ENCODE measurements at regions not wholly inside any gene's neighbourhood (a gene's known extent, or its start where the extent isn't known, plus 50 kb on each side); places are given as distances from the start of the nearest gene placed in this dataset.

DNA sequence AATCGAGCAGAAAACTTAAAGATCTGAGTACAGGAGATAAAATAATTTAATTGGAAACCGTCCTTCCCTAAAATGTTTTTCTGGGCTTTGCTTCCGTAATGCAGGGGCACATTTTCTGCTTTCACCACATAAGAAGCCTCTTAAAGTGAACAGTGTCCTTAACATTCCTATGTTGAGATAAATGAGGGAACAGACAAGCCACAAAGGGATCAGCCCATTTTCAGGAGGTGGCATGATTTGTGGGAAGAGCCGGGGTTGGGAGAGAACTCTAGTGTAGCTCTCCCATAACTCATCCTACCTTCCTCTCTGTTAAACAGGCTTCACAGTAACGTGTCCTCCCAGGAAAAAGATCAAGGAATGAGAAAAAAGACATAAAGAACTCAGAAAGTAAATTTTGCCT lies 56.9 kb upstream of the ACVR1C start:
- Histone ChIP-seq H3K27ac (no peak overlapping the region), H3K9me3 (ENCODE audit: low read depth) (no peaks in the 10 kb centered on the region), H3K27me3 (peaks cover 14% of the 10 kb centered on the region), H3K4me1 (ENCODE audit: low read depth) (peaks cover 9% of the 10 kb centered on the region), H3K36me3 (no peaks in the 10 kb centered on the region), H3K4me3 (no peak overlapping the region)
- peak; percentile 2 to 17 for DNase-seq (ENCODE audit: low read depth in 1 of 2, low spot score in 1 of 2)
- TF ChIP-seq, protein P1, sequence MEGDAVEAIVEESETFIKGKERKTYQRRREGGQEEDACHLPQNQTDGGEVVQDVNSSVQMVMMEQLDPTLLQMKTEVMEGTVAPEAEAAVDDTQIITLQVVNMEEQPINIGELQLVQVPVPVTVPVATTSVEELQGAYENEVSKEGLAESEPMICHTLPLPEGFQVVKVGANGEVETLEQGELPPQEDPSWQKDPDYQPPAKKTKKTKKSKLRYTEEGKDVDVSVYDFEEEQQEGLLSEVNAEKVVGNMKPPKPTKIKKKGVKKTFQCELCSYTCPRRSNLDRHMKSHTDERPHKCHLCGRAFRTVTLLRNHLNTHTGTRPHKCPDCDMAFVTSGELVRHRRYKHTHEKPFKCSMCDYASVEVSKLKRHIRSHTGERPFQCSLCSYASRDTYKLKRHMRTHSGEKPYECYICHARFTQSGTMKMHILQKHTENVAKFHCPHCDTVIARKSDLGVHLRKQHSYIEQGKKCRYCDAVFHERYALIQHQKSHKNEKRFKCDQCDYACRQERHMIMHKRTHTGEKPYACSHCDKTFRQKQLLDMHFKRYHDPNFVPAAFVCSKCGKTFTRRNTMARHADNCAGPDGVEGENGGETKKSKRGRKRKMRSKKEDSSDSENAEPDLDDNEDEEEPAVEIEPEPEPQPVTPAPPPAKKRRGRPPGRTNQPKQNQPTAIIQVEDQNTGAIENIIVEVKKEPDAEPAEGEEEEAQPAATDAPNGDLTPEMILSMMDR (IDR thresholded peaks at IDR 0.05; ENCODE audit: low read depth, low read length), result no peak

DNA sequence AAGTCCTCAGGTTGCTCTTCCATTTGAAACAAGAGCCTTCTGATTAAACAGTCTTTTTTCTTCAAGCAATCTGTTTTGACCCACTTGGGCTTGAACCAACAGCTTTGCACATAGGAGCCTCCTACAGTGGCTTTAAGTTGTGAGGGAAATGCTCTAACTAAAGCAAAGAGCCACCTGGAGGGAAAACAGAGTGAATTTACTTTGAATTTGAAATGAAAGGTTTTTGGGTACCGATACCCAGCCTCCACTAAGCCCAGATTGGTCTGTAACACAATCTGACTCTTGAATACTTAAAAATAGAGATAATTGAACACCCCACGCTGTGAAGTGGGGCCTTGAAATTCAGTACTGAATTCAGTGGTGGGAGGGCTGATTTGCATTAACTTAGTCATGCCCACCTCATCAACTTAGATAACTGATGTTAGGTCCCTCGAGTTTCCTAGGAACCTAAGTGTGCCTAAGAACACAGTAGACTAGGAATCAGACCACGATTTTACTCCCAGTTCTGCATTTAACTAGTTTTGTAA lies 56.3 kb upstream of the ACVR1C start:
- TF ChIP-seq, protein P1 (IDR thresholded peaks at IDR 0.05; ENCODE audit: low read depth, low read length), result no peak
- Histone ChIP-seq H3K4me3 (no peak overlapping the region), H3K27me3 (peaks cover 14% of the 10 kb centered on the region), H3K9me3 (ENCODE audit: low read depth) (no peaks in the 10 kb centered on the region), H3K4me1 (ENCODE audit: low read depth) (peaks cover 9% of the 10 kb centered on the region), H3K36me3 (no peaks in the 10 kb centered on the region), H3K27ac (no peak overlapping the region)
- DNase-seq (ENCODE audit: low read depth in 1 of 2, low spot score in 1 of 2), result peak in 1 of 2 donors; percentile 20

Measured in cardiac muscle cell (in vitro differentiated cells and primary cell).